Liver (tissue), 8 donors: ENCODE measurements at regions not wholly inside any gene's neighbourhood (a gene's known extent, or its start where the extent isn't known, plus 50 kb on each side); places are given as distances from the start of the nearest gene placed in this dataset.

Experiments
- DNase-seq: peaks from one replicate; pipeline ENCODE4 v3.0.0-alpha.2; 2017; ENCODE audit warnings: low spot score
- H3K27ac ChIP-seq, 2 donors: one replicate each; pipeline ENCODE4 v1.7.0; 2013; ENCODE audit warnings: inconsistent platforms in 2 of 2, low read length in 2 of 2, control low read depth in 1 of 2, low read depth in 1 of 2, mild to moderate bottlenecking in 1 of 2
- H3K27me3 ChIP-seq, 4 donors: one replicate each; pipeline versions ENCODE4 v1.6.1 to v1.7.0; 2013; ENCODE audit warnings: low read length in 3 of 4, inconsistent platforms in 1 of 4, mild to moderate bottlenecking in 1 of 4, moderate library complexity in 1 of 4; ENCODE audit not compliant: control insufficient read depth in 4 of 4, insufficient read depth in 4 of 4
- H3K36me3 ChIP-seq, 4 donors: one replicate each; pipeline versions ENCODE4 v1.6.1 to v1.7.0; 2013; ENCODE audit warnings: low read length in 3 of 4, mild to moderate bottlenecking in 3 of 4, low read depth in 1 of 4, moderate library complexity in 1 of 4; ENCODE audit not compliant: control insufficient read depth in 4 of 4, insufficient read depth in 3 of 4
- H3K4me1 ChIP-seq, 4 donors: one replicate each; pipeline versions ENCODE4 v1.6.1 to v1.7.0; 2013; ENCODE audit warnings: low read length in 3 of 4, mild to moderate bottlenecking in 3 of 4, moderate library complexity in 1 of 4; ENCODE audit not compliant: control insufficient read depth in 4 of 4, insufficient read depth in 4 of 4
- H3K4me3 ChIP-seq, 3 donors: one replicate each; pipeline versions ENCODE4 v1.6.1 to v1.7.0; 2013; ENCODE audit warnings: low read length in 3 of 3, control low read depth in 1 of 3, low read depth in 1 of 3, mild to moderate bottlenecking in 1 of 3
- H3K9ac ChIP-seq, 2 donors: one replicate each; pipeline ENCODE4 v1.7.0; 2013; ENCODE audit warnings: low read length in 2 of 2, mild to moderate bottlenecking in 2 of 2, moderate library complexity in 2 of 2, control low read depth in 1 of 2, low read depth in 1 of 2
- H3K9me3 ChIP-seq, 4 donors: one replicate each; pipeline versions ENCODE4 v1.6.1 to v1.7.0; 2013; ENCODE audit warnings: low read length in 3 of 4; ENCODE audit not compliant: control insufficient read depth in 4 of 4
- EGR1 ChIP-seq, 2 donors: IDR thresholded peaks; 2 replicates each; pipeline ENCODE4 v1.6.1; 2016 to 2018; ENCODE audit warnings: antibody characterized with exemption in 2 of 2, low read depth in 2 of 2
- FOXA1 ChIP-seq: IDR thresholded peaks from 2 replicates; pipeline ENCODE4 v1.6.1; 2016; ENCODE audit warnings: antibody characterized with exemption
- FOXA2 ChIP-seq: IDR thresholded peaks from 2 replicates; pipeline ENCODE4 v1.6.1; 2016; ENCODE audit warnings: antibody characterized with exemption
- GABPA ChIP-seq, 2 donors: IDR thresholded peaks in 1 of 2; conservative IDR thresholded peaks in 1 of 2; 2 replicates each; pipeline ENCODE4 v1.6.1; 2016; ENCODE audit warnings: antibody characterized with exemption in 2 of 2, mild to moderate bottlenecking in 1 of 2, moderate library complexity in 1 of 2
- HNF4A ChIP-seq, 2 donors: conservative IDR thresholded peaks; 2 replicates each; pipeline ENCODE4 v1.6.1; 2016; ENCODE audit warnings: antibody characterized with exemption in 2 of 2, mild to moderate bottlenecking in 2 of 2
- HNF4G ChIP-seq: IDR thresholded peaks from 2 replicates; pipeline ENCODE4 v1.6.1; 2016; ENCODE audit warnings: antibody characterized with exemption
- JUND ChIP-seq, 2 donors: IDR thresholded peaks; 2 replicates each; pipeline ENCODE4 v1.6.1; 2016; ENCODE audit warnings: antibody characterized with exemption in 2 of 2
- NR2F2 ChIP-seq: IDR thresholded peaks from 2 replicates; pipeline ENCODE4 v1.6.1; 2016; ENCODE audit warnings: antibody characterized with exemption
- RAD21 ChIP-seq, 2 donors: IDR thresholded peaks; 2 replicates each; pipeline ENCODE4 v1.6.1; 2016; ENCODE audit warnings: antibody characterized with exemption in 2 of 2, mild to moderate bottlenecking in 2 of 2
- RXRA ChIP-seq, 2 donors: IDR thresholded peaks; 2 replicates each; pipeline ENCODE4 v1.6.1; 2017 to 2018; ENCODE audit warnings: antibody characterized with exemption in 2 of 2, mild to moderate bottlenecking in 1 of 2
- SP1 ChIP-seq: IDR thresholded peaks from 2 replicates; pipeline ENCODE4 v1.6.1; 2018; ENCODE audit warnings: antibody characterized with exemption, mild to moderate bottlenecking
- TAF1 ChIP-seq: conservative IDR thresholded peaks from 2 replicates; pipeline ENCODE4 v1.6.1; 2016; ENCODE audit warnings: antibody characterized with exemption, mild to moderate bottlenecking
- YY1 ChIP-seq: IDR thresholded peaks from 2 replicates; pipeline ENCODE4 v1.6.1; 2016; ENCODE audit warnings: antibody characterized with exemption, mild to moderate bottlenecking
- WGBS: extraction: QIAGEN DNeasy Blood & Tissue Kit; methylation state at CpG from one replicate; pipeline ENCODE4 v1.1.7; 2013; 5-methylcytosine and 5-hydroxymethylcytosine counted together
- TF ChIP-seq, protein P1 (sequence below): IDR thresholded peaks from 2 replicates; pipeline ENCODE4 v1.6.1; 2016; ENCODE audit warnings: antibody characterized with exemption, mild to moderate bottlenecking
- TF ChIP-seq, protein P2 (sequence below): IDR thresholded peaks from 2 replicates; pipeline ENCODE4 v1.6.1; 2016; ENCODE audit warnings: antibody characterized with exemption
- TF ChIP-seq, protein P3 (sequence below): fragments of 150-350 bp; IDR thresholded peaks from 2 replicates; pipeline ENCODE4 v1.5.1; 2017; ENCODE audit warnings: improper control_type of control experiment, low read depth, low read length; ENCODE audit not compliant: missing input control
- TF ChIP-seq, protein P4 (sequence below): IDR thresholded peaks from 2 replicates; pipeline ENCODE4 v1.6.1; 2016; ENCODE audit warnings: antibody characterized with exemption
- TF ChIP-seq, protein P5 (sequence below): IDR thresholded peaks from 2 replicates; pipeline ENCODE4 v1.6.1; 2016; ENCODE audit warnings: antibody characterized with exemption
- donor health status: healthy.
- donor health status: healthy.
- donor health status: healthy.
- donor health status: healthy.
- donor health status: healthy.

DNA sequence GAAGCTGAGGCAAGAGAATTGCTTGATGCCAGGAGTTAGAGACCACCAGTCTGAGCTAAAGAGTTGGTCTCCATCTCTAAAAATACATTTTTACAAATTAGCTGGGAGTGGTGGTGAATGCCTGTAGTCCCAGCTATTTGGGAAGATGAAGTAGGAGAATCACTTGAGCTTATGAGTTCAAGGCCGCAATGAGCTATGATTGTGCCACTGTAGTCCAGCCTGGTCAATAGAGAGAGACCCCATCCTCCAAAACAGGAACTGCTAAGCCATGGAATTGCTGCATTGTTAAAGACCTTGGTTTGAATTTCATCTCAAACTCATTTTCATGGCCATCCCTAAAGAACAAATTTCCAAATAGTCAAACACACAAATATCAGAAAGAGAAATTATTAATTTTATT is 113.9 kb upstream of the AGTR1 start:
- Histone ChIP-seq H3K27me3 (no peaks in the 10 kb centered on the region), H3K36me3 (no peaks in the 10 kb centered on the region), H3K9me3 (no peaks in the 10 kb centered on the region), H3K9ac (no peak overlapping the region), H3K4me1 (peaks cover 0 to 8% (median 4%) of the 10 kb centered on the region in 4 donors), H3K27ac (no peak overlapping the region), H3K4me3 (no peak overlapping the region)
- no peak for DNase-seq
- no peak for TF ChIP-seq RXRA (IDR thresholded peaks at IDR 0.05)
- no peak for TF ChIP-seq GABPA (IDR thresholded peaks at IDR 0.05 in 1 of 2, conservative IDR thresholded peaks at IDR 0.05 in 1 of 2)
- no peak for TF ChIP-seq NR2F2
- TF ChIP-seq HNF4G: no peak
- TF ChIP-seq, protein P1, sequence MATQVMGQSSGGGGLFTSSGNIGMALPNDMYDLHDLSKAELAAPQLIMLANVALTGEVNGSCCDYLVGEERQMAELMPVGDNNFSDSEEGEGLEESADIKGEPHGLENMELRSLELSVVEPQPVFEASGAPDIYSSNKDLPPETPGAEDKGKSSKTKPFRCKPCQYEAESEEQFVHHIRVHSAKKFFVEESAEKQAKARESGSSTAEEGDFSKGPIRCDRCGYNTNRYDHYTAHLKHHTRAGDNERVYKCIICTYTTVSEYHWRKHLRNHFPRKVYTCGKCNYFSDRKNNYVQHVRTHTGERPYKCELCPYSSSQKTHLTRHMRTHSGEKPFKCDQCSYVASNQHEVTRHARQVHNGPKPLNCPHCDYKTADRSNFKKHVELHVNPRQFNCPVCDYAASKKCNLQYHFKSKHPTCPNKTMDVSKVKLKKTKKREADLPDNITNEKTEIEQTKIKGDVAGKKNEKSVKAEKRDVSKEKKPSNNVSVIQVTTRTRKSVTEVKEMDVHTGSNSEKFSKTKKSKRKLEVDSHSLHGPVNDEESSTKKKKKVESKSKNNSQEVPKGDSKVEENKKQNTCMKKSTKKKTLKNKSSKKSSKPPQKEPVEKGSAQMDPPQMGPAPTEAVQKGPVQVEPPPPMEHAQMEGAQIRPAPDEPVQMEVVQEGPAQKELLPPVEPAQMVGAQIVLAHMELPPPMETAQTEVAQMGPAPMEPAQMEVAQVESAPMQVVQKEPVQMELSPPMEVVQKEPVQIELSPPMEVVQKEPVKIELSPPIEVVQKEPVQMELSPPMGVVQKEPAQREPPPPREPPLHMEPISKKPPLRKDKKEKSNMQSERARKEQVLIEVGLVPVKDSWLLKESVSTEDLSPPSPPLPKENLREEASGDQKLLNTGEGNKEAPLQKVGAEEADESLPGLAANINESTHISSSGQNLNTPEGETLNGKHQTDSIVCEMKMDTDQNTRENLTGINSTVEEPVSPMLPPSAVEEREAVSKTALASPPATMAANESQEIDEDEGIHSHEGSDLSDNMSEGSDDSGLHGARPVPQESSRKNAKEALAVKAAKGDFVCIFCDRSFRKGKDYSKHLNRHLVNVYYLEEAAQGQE: no peak
- TF ChIP-seq YY1: no peak
- TF ChIP-seq, protein P2, sequence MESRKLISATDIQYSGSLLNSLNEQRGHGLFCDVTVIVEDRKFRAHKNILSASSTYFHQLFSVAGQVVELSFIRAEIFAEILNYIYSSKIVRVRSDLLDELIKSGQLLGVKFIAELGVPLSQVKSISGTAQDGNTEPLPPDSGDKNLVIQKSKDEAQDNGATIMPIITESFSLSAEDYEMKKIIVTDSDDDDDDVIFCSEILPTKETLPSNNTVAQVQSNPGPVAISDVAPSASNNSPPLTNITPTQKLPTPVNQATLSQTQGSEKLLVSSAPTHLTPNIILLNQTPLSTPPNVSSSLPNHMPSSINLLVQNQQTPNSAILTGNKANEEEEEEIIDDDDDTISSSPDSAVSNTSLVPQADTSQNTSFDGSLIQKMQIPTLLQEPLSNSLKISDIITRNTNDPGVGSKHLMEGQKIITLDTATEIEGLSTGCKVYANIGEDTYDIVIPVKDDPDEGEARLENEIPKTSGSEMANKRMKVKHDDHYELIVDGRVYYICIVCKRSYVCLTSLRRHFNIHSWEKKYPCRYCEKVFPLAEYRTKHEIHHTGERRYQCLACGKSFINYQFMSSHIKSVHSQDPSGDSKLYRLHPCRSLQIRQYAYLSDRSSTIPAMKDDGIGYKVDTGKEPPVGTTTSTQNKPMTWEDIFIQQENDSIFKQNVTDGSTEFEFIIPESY: no peak
- no peak for TF ChIP-seq TAF1
- no peak for TF ChIP-seq HNF4A (conservative IDR thresholded peaks at IDR 0.05)
- TF ChIP-seq, protein P3, sequence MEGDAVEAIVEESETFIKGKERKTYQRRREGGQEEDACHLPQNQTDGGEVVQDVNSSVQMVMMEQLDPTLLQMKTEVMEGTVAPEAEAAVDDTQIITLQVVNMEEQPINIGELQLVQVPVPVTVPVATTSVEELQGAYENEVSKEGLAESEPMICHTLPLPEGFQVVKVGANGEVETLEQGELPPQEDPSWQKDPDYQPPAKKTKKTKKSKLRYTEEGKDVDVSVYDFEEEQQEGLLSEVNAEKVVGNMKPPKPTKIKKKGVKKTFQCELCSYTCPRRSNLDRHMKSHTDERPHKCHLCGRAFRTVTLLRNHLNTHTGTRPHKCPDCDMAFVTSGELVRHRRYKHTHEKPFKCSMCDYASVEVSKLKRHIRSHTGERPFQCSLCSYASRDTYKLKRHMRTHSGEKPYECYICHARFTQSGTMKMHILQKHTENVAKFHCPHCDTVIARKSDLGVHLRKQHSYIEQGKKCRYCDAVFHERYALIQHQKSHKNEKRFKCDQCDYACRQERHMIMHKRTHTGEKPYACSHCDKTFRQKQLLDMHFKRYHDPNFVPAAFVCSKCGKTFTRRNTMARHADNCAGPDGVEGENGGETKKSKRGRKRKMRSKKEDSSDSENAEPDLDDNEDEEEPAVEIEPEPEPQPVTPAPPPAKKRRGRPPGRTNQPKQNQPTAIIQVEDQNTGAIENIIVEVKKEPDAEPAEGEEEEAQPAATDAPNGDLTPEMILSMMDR: no peak
- no peak for TF ChIP-seq FOXA1
- no peak for TF ChIP-seq FOXA2
- no peak for TF ChIP-seq EGR1 (IDR thresholded peaks at IDR 0.05; ENCODE audit: low read depth in 2 of 2)
- TF ChIP-seq, protein P4, sequence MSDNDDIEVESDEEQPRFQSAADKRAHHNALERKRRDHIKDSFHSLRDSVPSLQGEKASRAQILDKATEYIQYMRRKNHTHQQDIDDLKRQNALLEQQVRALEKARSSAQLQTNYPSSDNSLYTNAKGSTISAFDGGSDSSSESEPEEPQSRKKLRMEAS: no peak
- WGBS: 94% methylated on average over 1 of the region's 1 CpG

DNA sequence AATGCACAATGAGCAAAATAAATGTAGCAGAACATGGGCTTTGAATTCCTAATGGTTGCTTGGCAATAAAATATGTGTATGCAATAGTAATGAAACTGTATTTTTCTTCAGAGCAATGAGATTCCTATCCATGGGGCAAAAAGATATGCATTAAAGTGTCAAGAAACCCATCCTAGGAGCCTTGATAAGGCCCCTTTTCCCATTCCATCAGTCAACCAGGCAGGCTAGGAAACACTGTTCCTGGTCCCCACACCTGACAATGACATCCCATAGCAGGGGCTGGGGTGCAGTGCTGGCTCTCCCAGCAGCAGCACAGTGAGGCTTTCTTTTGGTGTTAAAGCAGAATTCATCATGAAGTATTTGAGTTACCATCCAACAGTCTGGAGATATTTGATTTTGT is 113.3 kb upstream of the AGTR1 start:
- no peaks in the 10 kb centered on the region for H3K9me3 ChIP-seq
- TF ChIP-seq FOXA2: no peak
- no peak for TF ChIP-seq EGR1 (IDR thresholded peaks at IDR 0.05; ENCODE audit: low read depth in 2 of 2)
- TF ChIP-seq SP1: no peak
- no peak for TF ChIP-seq HNF4A (conservative IDR thresholded peaks at IDR 0.05)
- TF ChIP-seq RAD21 (IDR thresholded peaks at IDR 0.05): no peak
- TF ChIP-seq JUND (IDR thresholded peaks at IDR 0.05): no peak
- TF ChIP-seq, protein P5, sequence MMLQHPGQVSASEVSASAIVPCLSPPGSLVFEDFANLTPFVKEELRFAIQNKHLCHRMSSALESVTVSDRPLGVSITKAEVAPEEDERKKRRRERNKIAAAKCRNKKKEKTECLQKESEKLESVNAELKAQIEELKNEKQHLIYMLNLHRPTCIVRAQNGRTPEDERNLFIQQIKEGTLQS: no peak
- TF ChIP-seq HNF4G: no peak
- TF ChIP-seq YY1: no peak
- no peaks in the 10 kb centered on the region for H3K36me3 ChIP-seq
- H3K4me1 ChIP-seq: peaks cover 0 to 8% (median 4%) of the 10 kb centered on the region in 4 donors
- no peak overlapping the region for H3K4me3 ChIP-seq
- peak overlapping the region in 1 of 2 donors; percentile 6 for H3K27ac ChIP-seq
- no peak for DNase-seq
- H3K9ac ChIP-seq: no peak overlapping the region
- H3K27me3 ChIP-seq: no peaks in the 10 kb centered on the region
